GM21576 (cell line): ENCODE measurements at regions not wholly inside any gene's neighbourhood (a gene's known extent, or its start where the extent isn't known, plus 50 kb on each side); places are given as distances from the start of the nearest gene placed in this dataset.
"Not testable (repeated sequence)": the region's sequence is repeated elsewhere in the genome, so short reads cannot be mapped to it uniquely, and the experiment has no call there.

Experiments
- ATAC-seq: cut with Tn5 transposase; IDR thresholded peaks from one replicate; pipeline ENCODE4 v1.9.1; 2021; ENCODE audit warnings: mild to moderate bottlenecking, moderate library complexity; ENCODE audit not compliant: unreplicated experiment

DNA sequence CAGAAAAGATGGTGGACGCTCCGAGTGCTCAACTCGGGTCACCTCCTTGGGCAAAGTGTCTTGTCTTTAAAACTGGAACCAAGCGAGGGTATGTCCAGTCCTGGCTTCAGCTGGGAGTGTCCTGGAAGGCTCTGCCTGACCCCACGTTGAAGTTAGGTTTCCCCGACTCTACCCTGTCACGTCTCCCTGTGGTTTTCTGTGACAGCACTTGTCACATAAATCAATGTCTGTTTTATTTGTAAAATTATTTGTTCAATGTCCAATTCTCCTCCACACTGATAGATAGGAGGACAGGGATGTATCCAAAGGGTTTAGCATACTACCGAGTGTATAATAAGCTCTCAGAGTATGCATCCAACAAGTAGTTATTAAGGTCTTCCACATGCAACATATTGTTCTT is 197.7 kb upstream of the IRF2BP2 start:
- not testable (repeated sequence) for ATAC-seq

DNA sequence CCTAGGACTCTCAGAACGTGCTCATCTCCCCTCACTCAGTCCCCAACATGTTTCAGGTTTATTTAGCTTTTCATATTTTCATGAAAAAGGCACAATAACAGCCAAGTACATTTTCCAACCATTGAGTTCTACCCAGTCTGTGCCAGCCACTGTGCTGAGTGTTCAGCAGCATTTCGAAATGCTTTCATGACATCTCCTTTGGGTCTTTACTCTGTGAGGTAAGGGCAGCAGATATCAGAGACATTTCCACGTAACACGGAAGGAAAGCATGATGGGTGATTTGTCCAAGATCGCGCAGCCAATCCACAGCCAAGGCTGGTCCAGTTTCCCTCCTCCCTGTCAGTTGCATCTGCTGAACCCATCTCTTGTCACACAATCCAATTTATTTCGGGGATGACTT is 192.6 kb upstream of the IRF2BP2 start:
- ATAC-seq = not testable (repeated sequence)

DNA sequence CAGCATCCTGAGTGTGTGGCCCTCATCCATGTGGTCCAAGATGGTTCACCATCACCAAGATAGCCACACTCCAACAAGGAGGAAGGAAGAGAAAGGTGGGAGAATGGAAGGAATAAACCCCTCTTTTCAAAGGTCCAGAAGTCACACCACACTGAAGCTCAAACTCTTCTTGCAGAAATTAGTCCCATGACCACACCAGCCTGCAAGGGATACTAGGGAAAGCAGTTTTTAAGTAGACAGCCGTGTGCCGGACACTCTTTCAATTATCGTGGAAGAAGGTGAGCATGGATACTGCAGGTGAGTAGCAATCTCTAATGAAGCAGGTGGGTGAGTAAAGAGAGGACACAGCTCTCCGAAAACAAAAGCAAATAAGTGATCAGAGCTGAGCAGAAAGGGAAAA is 191.7 kb upstream of the IRF2BP2 start:
- ATAC-seq = not testable (repeated sequence)

DNA sequence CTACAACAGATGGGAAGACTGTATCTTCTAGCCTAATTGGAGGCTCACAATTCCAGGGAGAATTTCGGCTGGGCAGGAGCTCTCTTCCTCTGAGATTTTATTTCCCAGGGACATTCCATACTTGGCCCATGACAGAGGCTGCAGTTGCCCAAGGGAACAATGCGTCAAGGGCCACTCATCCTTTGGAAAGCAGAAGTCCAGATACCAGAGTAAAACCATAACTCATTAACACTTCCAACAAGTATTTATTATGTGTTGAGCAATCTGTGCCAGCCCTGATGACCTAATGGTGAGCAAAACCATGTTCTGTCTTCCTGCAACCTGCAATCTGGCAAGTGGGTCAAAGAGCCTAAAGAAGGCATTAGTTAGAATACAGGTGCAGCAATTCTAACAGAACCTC is 191.2 kb upstream of the IRF2BP2 start:
- not testable (repeated sequence) for ATAC-seq

DNA sequence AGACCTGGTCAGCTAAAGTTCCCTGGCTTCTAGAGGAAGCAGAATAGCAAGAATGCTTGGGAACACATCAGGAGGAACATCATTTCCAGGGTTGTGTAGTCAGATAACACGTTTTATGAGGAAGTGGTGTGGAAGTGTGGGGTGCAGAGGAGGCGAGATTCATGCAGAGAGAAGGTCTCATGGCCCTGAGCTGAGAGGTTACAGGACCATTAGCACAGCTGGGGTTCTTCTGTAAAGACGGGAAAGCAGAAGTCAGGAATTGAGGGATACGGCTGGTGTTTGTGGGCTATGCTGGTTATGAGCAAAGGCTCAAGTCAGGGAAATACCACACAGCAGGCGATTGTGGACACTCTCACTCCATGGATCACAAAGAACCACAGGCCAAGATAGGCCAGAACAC is 190.6 kb upstream of the IRF2BP2 start:
- ATAC-seq = not testable (repeated sequence)

DNA sequence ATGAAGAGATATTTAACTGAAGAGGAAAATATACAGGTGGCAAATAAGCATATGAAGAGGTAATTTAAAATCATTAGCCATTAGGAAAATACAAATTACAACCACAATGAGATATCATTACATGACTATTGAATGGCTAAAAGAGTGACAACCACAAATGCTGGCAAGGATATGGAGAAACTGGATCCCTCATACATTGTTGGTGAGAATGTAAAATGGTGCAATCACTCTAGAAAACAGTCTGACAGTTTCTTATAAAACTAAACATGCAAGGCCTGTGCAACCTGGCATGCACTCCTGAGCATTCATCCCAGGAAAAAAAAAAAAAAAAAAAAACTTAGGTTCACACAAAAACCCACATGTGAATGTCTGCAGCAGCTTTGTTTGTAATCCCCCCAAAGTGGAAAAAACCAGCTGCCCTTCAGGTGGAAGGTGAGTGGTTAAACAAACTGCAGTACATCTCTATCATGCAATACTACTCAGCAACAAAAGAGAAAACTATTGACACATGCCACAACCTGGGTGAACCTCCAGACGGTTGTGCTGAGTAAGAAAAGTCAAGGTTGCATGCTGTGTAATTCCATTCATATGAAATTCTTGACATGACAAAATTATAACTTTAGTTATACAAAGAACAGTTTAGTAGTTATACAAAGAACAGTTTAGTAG is 189.2 kb upstream of the IRF2BP2 start:
- not testable (repeated sequence) for ATAC-seq

DNA sequence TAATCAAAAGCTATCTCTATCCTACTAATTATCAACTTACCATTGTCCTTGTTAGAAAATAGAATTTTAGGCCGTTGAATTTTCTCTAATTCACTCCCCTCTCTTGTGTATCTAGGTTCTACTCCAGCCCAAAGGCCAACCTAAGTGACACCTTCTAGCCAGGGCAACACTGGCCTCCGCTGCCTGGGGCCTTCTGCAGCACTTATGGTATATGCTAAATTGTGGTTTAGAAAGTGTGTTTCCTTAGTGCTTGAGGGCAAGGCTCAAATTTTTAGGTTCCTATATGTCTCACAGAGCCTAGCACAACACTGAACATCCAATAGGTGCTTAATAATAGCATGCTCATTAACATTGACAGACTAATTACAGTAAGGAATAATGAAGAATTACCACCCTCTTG is 187.2 kb upstream of the IRF2BP2 start:
- ATAC-seq = not testable (repeated sequence)

DNA sequence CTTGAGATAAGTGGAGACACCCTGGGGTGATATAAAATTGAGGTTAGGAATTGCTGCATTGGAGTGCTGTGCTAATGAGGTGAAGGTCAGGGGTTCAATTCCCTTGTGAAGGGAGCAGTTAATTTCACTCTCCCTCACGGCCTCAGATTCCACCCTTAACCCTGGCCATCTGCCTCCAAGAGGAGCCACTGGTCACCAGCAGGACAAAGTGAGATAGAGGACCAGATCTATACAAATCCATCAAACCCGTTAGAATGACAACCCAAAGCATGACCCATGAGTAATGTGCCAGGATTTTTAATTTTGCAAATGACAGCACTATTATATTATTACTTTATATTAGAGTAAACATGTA is 186.4 kb upstream of the IRF2BP2 start:
- ATAC-seq = not testable (repeated sequence)

DNA sequence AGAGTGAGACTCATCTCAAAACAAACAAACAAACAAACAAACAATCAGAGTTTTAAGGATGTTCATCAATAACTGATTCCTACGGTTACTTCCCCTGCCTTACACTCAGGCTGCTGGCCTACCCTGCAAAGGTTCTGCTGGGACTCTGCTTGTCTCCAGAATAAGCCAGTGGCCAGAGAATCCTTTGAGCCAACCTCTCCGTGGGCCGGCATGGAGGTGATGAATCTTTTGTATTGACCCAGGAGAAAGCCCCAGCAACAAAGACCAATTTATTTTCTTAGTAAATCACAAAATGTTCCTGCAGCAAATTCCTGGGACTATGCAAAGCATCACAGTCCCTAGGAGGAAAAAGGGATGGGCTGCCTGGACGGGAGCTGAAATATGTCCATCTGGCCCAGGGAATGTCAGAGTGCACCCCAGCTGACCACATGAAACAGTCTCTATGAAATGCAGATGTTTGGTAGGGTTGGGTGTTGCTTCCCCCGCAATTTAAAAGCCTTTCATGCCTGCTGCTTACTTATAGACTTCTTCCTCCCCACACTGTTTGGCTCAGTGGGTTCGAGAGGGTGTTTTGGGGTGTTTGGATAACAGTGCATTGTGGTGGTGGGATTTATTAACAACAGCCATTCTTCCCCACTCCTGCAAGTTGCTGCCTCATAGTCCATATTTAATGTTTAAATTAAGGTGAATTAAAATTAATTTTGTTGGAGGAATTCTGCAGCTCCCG is 185.9 kb upstream of the IRF2BP2 start:
- ATAC-seq = not testable (repeated sequence)

DNA sequence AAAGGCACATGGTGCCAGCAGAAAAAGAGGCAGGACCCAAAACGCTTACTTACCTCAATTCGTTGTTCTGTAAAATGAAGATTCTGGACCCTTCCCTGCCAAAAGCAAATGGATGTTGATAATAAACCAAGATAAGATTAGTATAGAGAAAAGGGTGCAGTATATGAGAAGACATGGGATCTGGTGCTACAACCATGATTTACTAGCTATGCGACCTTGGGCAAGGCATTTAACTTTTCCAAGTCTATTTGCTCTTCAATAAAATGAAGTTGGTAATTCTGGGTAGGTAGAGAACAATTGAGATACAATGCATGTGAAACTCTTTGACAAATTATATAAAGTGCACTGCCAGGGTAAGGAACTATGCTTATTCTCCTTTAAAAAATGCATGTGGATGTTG is 185.0 kb upstream of the IRF2BP2 start:
- not testable (repeated sequence) for ATAC-seq

DNA sequence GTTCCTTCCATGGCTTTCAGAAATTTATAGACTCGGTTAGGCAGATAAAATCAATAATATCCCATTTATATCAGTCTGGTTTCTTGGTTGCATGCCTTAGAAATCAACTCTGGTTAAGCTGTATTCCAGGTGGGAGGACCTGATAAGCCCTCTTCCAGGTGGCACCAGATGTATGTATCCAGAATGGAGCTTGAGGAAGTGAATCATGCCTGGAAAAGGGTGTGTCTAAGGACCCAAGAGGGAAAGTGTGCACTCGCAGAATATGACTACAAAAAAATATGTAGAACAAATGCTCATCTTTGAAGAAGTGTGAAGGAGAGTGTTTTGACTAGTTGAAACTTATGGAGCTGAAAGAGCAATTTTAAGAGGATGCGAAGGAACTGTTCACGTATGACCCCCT is 184.5 kb upstream of the IRF2BP2 start:
- ATAC-seq = not testable (repeated sequence)

DNA sequence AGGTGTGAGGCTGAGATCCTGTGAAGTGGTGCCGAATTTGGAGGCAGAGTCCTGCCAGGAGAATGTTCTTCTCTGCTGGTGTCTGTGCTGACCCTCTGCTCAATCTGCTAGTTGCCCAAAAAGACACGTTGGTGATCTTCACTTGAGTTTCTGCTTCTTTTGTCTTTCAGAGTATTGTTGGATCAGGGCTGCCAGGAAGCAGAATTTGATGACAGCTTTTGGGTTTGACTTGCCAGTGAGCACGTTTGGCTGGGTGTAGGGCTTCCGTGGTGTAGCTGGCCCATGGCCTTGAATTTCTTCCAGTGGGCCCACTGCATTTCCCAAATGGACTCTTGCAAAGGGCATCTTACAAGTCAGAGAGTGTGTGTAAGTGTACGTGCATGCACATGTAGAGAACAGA is 183.9 kb upstream of the IRF2BP2 start:
- ATAC-seq = not testable (repeated sequence)

DNA sequence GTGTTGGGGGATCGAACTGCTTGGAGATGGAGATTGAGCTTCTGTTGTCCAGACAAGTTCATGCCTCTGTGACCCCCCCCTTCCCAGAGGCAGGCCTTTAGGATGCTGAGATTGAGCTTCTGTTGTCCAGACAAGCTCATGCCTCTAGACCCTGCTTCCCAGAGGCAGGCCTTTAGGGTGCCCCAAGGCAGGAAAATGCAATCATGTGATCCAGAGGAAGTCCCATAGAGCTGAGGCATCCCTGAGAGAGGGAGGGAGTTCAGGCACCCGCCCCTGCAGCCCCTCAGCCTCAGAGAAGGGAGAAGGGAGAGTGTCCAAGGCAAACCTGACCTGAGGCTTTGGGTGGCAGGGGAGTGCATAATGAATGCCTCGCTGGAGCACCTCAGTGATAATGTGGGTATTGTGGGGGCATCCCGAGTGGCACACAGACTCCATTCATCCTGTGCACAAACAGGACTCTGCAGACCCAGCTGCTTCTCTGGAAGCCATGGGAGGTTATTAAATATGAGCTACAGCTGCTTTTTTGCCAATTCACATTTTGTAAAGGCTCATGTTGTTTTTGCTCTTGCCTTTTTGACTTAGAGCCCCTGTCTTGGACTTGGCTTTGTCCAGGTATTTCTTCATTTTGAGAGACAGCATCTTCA is 182.4 kb upstream of the IRF2BP2 start:
- not testable (repeated sequence) for ATAC-seq

DNA sequence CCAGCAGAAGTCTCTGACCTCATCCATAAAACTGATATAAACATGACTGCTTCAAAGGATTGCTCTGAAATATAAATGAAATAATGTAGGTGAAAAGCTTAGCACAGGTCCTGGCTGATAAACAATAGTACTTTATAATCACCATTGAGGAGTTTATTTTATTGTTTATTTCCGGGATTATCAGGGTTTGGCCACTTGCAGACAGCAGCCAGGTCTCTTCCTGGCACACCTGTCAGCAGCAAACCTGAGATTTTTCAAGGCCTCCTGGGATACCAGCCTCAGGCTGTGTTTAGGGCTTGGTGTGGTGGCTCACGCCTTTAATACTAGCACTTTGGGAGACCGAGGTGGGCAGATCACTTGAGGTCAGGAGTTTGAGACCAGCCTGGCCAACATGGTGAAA is 181.6 kb upstream of the IRF2BP2 start:
- not testable (repeated sequence) for ATAC-seq

DNA sequence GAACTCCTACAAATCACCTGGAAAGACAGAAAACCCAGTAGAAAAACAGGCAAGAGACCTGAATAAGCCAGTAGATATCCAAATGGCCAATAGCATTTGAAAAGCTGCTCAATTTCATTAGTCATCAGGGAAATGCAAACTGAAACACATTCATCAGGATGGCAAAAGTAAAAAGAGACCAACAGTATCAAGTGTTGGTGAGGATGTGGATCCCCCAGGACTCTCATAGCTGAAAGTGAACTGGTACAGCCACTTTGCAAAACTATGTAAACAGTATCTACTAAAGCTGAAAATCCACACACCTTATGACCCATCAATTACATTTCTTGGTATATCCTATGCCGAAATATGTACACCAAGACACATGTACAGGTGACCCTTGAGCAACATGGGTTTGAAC is 180.4 kb upstream of the IRF2BP2 start:
- ATAC-seq = not testable (repeated sequence)

DNA sequence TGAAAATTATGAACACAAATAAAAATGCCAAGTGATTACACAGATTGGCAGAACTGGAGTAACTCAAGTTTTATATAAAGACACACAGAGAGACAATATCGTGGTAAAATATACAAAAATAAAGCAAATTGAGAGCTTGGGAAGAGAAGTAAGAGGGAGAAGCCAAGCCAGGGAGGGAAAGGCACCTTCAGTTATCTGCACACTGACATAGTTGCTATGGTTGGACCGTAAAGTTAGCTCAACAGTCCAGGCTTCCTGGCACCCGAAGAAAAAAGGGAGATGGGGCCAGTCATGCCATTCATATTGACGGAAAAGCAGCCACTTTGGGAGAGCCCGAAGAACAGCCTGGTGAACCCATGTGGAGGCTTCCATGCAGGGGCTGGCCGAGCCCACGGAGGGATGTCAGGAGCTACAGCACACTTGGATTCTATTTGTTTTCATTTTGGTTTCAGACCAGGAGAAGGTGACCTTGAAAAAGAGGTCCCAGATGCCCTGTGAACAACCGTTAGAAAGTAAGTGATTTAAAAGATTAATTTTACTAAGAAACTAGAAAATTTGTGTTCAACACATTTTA is 177.1 kb upstream of the IRF2BP2 start:
- not testable (repeated sequence) for ATAC-seq

DNA sequence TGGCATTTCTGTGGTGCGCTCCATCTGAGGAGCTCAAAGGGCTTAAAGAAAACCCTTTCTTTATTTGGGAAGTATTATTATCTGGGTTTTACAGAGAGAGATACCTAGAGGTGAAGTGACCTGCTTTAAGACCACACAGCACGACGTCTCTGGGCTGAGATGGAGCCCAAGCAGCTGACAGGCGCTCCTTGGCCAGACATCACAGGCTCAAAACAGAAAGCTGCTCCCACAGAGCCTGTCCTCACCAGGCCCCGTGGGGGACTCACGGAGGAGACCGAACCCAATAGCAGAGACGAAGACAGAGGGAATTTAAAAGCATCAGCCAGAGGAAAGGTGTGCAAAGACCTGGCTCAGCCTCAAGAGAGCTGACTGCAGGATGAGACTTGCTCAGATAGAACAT is 175.9 kb upstream of the IRF2BP2 start:
- ATAC-seq = not testable (repeated sequence)

DNA sequence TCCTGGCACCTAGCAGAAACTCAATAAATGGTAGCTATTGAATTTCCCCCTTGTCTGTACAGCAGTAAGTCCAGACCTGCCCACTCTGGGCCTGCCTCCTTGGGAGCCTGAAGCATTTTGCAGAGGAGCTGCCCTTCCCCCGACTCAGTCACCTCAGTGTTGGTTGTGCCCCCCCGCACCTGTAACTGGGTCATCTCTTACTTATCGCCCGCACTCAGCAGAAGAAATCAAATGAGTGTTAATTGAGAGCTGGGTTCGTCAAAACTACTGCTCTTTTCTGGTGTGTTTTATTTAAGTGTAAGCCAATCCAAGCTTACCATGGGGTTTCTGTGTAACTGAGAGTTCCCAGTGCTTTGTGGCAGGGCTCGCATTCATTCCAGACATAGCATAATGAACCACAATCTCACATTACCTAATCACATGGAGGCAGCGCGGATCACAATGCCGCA is 175.5 kb upstream of the IRF2BP2 start:
- not testable (repeated sequence) for ATAC-seq

DNA sequence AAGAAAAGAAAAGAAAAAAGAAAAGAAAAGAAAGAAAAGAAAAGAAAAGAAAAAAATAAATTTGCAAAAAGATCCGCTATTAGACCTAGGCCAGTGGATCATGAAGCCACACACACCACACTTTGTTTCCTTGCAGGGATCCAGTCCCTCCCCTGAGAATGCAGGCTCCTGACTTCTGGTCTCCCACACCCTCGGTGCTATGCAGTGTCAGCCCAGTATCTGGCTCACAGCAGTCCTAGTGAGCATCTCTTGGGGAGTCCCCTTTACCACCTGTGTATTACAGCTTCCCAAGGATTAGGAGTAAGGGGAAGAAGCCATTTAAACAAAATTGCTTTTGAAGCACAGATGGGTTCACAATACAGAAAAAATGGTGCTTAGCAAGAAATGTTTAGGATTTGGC is 174.1 kb upstream of the IRF2BP2 start:
- ATAC-seq = not testable (repeated sequence)

DNA sequence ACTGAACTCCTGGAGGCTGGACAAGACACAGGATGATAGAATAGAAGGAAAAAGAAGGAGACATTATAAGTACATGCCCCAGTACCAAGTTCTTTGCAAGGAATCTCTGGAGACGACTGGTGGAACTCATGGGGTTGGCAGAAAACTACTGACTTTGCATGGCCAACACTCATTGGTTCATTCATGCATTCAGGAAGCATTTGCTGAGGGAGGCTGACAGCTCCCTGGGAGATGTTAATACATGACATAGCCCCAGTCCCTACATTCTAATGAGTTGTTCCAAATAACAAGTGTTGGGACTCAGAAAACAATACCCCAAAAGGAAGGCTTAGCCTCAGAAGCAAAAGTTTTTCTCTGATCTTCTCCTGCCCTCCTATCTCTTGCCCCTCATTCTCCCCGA is 172.8 kb upstream of the IRF2BP2 start:
- no peak for ATAC-seq

DNA sequence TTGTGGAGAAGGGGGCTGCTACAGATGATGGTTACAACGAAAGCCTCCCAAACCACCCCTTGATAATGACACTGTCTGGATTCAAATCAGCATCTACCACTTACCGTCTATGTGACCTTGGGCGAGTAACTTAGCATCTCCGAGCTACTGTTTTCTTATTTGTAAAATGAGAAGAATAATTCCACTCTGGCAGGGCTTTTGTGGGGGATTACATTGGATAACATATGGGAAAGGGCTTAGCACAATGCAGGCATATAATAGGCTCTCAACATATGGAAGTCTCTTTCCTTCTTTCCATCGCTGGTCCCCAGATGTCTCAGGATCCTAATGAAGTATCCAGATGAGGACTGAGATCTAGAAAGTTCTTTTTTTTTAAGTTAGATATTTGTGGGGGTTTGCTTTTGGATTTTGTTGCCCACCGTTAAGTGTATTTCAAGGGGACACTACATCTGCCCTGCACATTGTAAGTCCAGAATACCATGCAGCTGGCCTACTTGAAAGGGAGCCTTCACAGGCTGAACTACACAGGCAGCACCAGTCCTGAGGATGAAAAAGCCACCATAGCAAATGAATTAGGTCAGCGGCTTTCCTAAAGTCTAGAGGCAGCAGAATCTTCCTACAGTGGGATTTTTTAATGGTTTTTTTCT is 172.2 kb upstream of the IRF2BP2 start:
- no peak for ATAC-seq
